ENCODE measurements at regions not wholly inside any gene's neighbourhood (a gene's known extent, or its start where the extent isn't known, plus 50 kb on each side); places are given as distances from the start of the nearest gene placed in this dataset.
"Not testable (repeated sequence)": the region's sequence is repeated elsewhere in the genome, so short reads cannot be mapped to it uniquely, and the experiment has no call there.

- no peak for DNase-seq
Observed at GRCh38 chr13:55069746-55070145, 2041.1 kb downstream of the OLFM4 start.

- DNase-seq, result no peak
Observed at GRCh38 chr13:55073000-55073399, 2044.4 kb downstream of the OLFM4 start.

- DNase-seq, result no peak
Observed at GRCh38 chr13:55084630-55085029, 2056.0 kb downstream of the OLFM4 start.

GRCh38 chr13:55087085-55087484, 2053.6 kb upstream of the PRR20A start:
- no peak for DNase-seq

- no peak for DNase-seq
Observed at GRCh38 chr13:55090612-55091011, 2050.1 kb upstream of the PRR20A start.

- no peak for DNase-seq
Observed at GRCh38 chr13:55091172-55091571, 2049.5 kb upstream of the PRR20A start.

- DNase-seq, result no peak
Observed at GRCh38 chr13:55106509-55106908, 2034.2 kb upstream of the PRR20A start.

- DNase-seq, result no peak
Observed at GRCh38 chr13:55120631-55121030, 2020.1 kb upstream of the PRR20A start.

- no peak for DNase-seq
Observed at GRCh38 chr13:55155046-55155445, 1985.7 kb upstream of the PRR20A start.

GRCh38 chr13:55159765-55160164, 1981.0 kb upstream of the PRR20A start:
- DNase-seq, result no peak

GRCh38 chr13:55160867-55161266, 1979.9 kb upstream of the PRR20A start:
- DNase-seq, result no peak

- not testable (repeated sequence) for DNase-seq
Observed at GRCh38 chr13:55178582-55178981, 1962.1 kb upstream of the PRR20A start.

GRCh38 chr13:55190996-55191395, 1949.7 kb upstream of the PRR20A start:
- no peak for DNase-seq

GRCh38 chr13:55199134-55199533, 1941.6 kb upstream of the PRR20A start:
- DNase-seq, result no peak

GRCh38 chr13:55214841-55215345, 1925.8 kb upstream of the PRR20A start:
- DNase-seq, result no peak

GRCh38 chr13:55219538-55219937, 1921.2 kb upstream of the PRR20A start:
- no peak for DNase-seq

GRCh38 chr13:55229906-55230569, 1910.7 kb upstream of the PRR20A start:
- DNase-seq, result no peak

GRCh38 chr13:55230570-55230908, 1910.2 kb upstream of the PRR20A start:
- no peak for DNase-seq

GRCh38 chr13:55234311-55234710, 1906.4 kb upstream of the PRR20A start:
- DNase-seq, result no peak

- no peak for DNase-seq
Observed at GRCh38 chr13:55245005-55245644, 1895.6 kb upstream of the PRR20A start.

- DNase-seq, result no peak
Observed at GRCh38 chr13:55255236-55255635, 1885.5 kb upstream of the PRR20A start.

- no peak for DNase-seq
Observed at GRCh38 chr13:55263045-55263444, 1877.7 kb upstream of the PRR20A start.

- DNase-seq, result no peak
Observed at GRCh38 chr13:55266644-55267043, 1874.1 kb upstream of the PRR20A start.

GRCh38 chr13:55298201-55298600, 1842.5 kb upstream of the PRR20A start:
- DNase-seq, result no peak

GRCh38 chr13:55302568-55302967, 1838.2 kb upstream of the PRR20A start:
- DNase-seq, result no peak

Measured in DMS79 (cell line).